ENCODE measurements at regions not wholly inside any gene's neighbourhood (a gene's known extent, or its start where the extent isn't known, plus 50 kb on each side); places are given as distances from the start of the nearest gene placed in this dataset.

- no peak overlapping the region for H3K27ac ChIP-seq
- TF ChIP-seq CTCF (conservative IDR thresholded peaks at IDR 0.05; ENCODE audit: low read depth), result no peak
- ChIA-PET CTCF (interaction anchor here (0.6 to 0.8 kb wide), 2 partner anchors 13 to 161 kb away, joined by 3 read pairs; no protein-coding TSS in a partner anchor), POLR2A (ENCODE audit: low non-redundant PET) (no interaction called here)
- no peak for DNase-seq (ENCODE audit: low spot score)
These were observed 300.1 kb downstream of the COG6 start for GRCh38 chr13:39955560-39955959.

- ChIA-PET POLR2A (ENCODE audit: low non-redundant PET) (no interaction called here), CTCF (interaction anchor here (0.6 to 0.8 kb wide), 2 partner anchors 14 to 162 kb away, joined by 3 read pairs; no protein-coding TSS in a partner anchor)
- TF ChIP-seq CTCF (conservative IDR thresholded peaks at IDR 0.05; ENCODE audit: low read depth), result no peak
- no peak overlapping the region for H3K27ac ChIP-seq
- DNase-seq (ENCODE audit: low spot score), result no peak
These were observed 300.6 kb downstream of the COG6 start for GRCh38 chr13:39956036-39956435.

- POLR2A ChIA-PET (ENCODE audit: low non-redundant PET), result no interaction called here
- TF ChIP-seq CTCF (conservative IDR thresholded peaks at IDR 0.05; ENCODE audit: low read depth), result no peak
- CTCF ChIA-PET, result interaction anchor here (1.2 kb wide), 1 partner anchor 15 kb away, joined by 7 read pairs; no protein-coding TSS in a partner anchor
- DNase-seq (ENCODE audit: low spot score), result no peak
- H3K27ac ChIP-seq, result no peak overlapping the region
These were observed 302.6 kb downstream of the COG6 start for GRCh38 chr13:39957868-39958677.

GRCh38 chr13:39959497-39960144 lies 304.2 kb downstream of the COG6 start:
- POLR2A ChIA-PET (ENCODE audit: low non-redundant PET), result no interaction called here
- no peak overlapping the region for H3K27ac ChIP-seq
- no peak for DNase-seq (ENCODE audit: low spot score)
- TF ChIP-seq CTCF (conservative IDR thresholded peaks at IDR 0.05; ENCODE audit: low read depth), result no peak
- CTCF ChIA-PET, result interaction anchor here (1.0 kb wide), 1 partner anchor 17 kb away, joined by 4 read pairs; no protein-coding TSS in a partner anchor

GRCh38 chr13:39960191-39960590 lies 304.7 kb downstream of the COG6 start:
- ChIA-PET CTCF (interaction anchor here (0.5 to 1.1 kb wide), 3 partner anchors 17 to 1536 kb away, joined by 3 to 4 read pairs (median 3); no protein-coding TSS in a partner anchor), POLR2A (ENCODE audit: low non-redundant PET) (no interaction called here)
- no peak for DNase-seq (ENCODE audit: low spot score)
- H3K27ac ChIP-seq, result no peak overlapping the region
- TF ChIP-seq CTCF (conservative IDR thresholded peaks at IDR 0.05; ENCODE audit: low read depth), result no peak

- no peak for DNase-seq (ENCODE audit: low spot score)
- H3K27ac ChIP-seq, result no peak overlapping the region
- TF ChIP-seq CTCF (conservative IDR thresholded peaks at IDR 0.05; ENCODE audit: low read depth), result no peak
- ChIA-PET POLR2A (ENCODE audit: low non-redundant PET) (no interaction called here), CTCF (interaction anchor here (0.7 to 1.1 kb wide), 2 partner anchors 18 to 123 kb away, joined by 3 read pairs; no protein-coding TSS in a partner anchor)
These were observed 305.6 kb downstream of the COG6 start for GRCh38 chr13:39961036-39961435.

Data from RWPE1 (cell line).